NCI-H187 treated with DMSO at 0.1 percent for 48 hours (cell line): ENCODE measurements at regions not wholly inside any gene's neighbourhood (a gene's known extent, or its start where the extent isn't known, plus 50 kb on each side); places are given as distances from the start of the nearest gene placed in this dataset.
"Not testable (repeated sequence)": the region's sequence is repeated elsewhere in the genome, so short reads cannot be mapped to it uniquely, and the experiment has no call there.

Experiments
- DNase-seq: peaks from one replicate; lab custom pipeline; 2025; lab: John Stamatoyannopoulos, UW

- no peak for DNase-seq
Measured at GRCh38 chr15:31487811-31488436, 161.3 kb downstream of the KLF13 start.

- DNase-seq, result no peak
Measured at GRCh38 chr15:31488437-31489204, 162.0 kb downstream of the KLF13 start.

GRCh38 chr15:31489281-31489680 is 162.6 kb downstream of the KLF13 start:
- no peak for DNase-seq

GRCh38 chr15:31489801-31490646 is 163.4 kb downstream of the KLF13 start:
- DNase-seq, result no peak

- no peak for DNase-seq
Measured at GRCh38 chr15:31494786-31495185, 168.2 kb downstream of the KLF13 start.

GRCh38 chr15:31495281-31495680 is 168.6 kb downstream of the KLF13 start:
- no peak for DNase-seq

- DNase-seq, result no peak
Measured at GRCh38 chr15:31497838-31498237, 171.2 kb downstream of the KLF13 start.

GRCh38 chr15:31498329-31498728 is 171.7 kb downstream of the KLF13 start:
- DNase-seq, result no peak

- DNase-seq, result no peak
Measured at GRCh38 chr15:31498756-31499155, 172.1 kb downstream of the KLF13 start.

- no peak for DNase-seq
Measured at GRCh38 chr15:31499236-31499952, 172.8 kb downstream of the KLF13 start.

GRCh38 chr15:31499953-31500765 is 173.5 kb downstream of the KLF13 start:
- DNase-seq, result no peak

GRCh38 chr15:31500766-31501449 is 174.3 kb downstream of the KLF13 start:
- DNase-seq, result no peak

- no peak for DNase-seq
Measured at GRCh38 chr15:31501536-31502157, 175.0 kb downstream of the KLF13 start.

GRCh38 chr15:31502541-31503229 is 176.1 kb downstream of the KLF13 start:
- DNase-seq, result no peak

GRCh38 chr15:31503256-31503655 is 176.6 kb downstream of the KLF13 start:
- DNase-seq, result no peak

- DNase-seq, result no peak
Measured at GRCh38 chr15:31503758-31504461, 177.3 kb downstream of the KLF13 start.

- no peak for DNase-seq
Measured at GRCh38 chr15:31504462-31504839, 177.8 kb downstream of the KLF13 start.

- not testable (repeated sequence) for DNase-seq
Measured at GRCh38 chr15:31507573-31507972, 180.9 kb downstream of the KLF13 start.

GRCh38 chr15:31508656-31509055 is 182.0 kb downstream of the KLF13 start:
- no peak for DNase-seq
